ENCODE measurements at regions not wholly inside any gene's neighbourhood (a gene's known extent, or its start where the extent isn't known, plus 50 kb on each side); places are given as distances from the start of the nearest gene placed in this dataset.

DNA sequence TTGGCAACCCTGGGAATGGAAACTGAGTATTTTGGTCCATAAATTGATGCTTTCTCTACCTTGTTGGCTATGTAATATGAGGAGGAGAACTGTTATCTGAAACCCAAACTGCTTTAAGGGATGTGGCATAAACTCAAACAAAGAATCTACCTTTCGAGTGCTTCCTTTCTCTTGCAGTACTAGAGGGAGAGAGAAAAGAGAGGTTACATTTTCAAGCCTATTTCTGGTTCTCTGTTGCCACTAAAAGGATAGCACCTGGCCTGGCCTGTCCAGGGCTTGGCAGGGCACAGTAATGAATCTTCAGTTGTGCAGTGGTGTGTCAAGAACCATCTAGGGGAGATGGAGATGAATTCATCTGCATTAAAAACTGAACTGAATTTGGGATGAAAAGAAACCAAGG is 308.6 kb downstream of the PTTG2 start:
- no peak overlapping the region for H3K9ac ChIP-seq (ENCODE audit: insufficient read depth, low read depth, low read length)
- H4K20me1 ChIP-seq (ENCODE audit: insufficient read depth, low read length): no peaks in the 10 kb centered on the region
- no peaks in the 10 kb centered on the region for H3K4me1 ChIP-seq (ENCODE audit: insufficient read depth, low read length)
- POLR2A ChIA-PET: no interaction called here
- no peak overlapping the region for H2AFZ ChIP-seq (ENCODE audit: low read length)
- in situ Hi-C loops (cut with HindIII; ENCODE audit: extremely low pct_ligation_motif_present, low pct_unique_long_range_greater_than_20kb): no loop called here
- no peaks in the 10 kb centered on the region for H3K79me2 ChIP-seq (ENCODE audit: insufficient read depth, low read length)
- CTCF ChIA-PET (ENCODE audit: low intra/inter-chr PET ratio, low total read pairs): no interaction called here
- TF ChIP-seq RAD21 (CRISPR knock-in tag; IDR thresholded peaks at IDR 0.05) (no peak), SRSF4 (IDR thresholded peaks at IDR 0.05; ENCODE audit: low read depth, low read length, poor library complexity, severe bottlenecking) (no peak), KDM6A (CRISPR knock-in tag; IDR thresholded peaks at IDR 0.05; ENCODE audit: low read depth) (no peak), ZNF552 (CRISPR knock-in tag; IDR thresholded peaks at IDR 0.05; ENCODE audit: borderline replicate concordance) (no peak), ZNF24 (IDR thresholded peaks at IDR 0.05) (no peak), ISL2 (CRISPR knock-in tag; IDR thresholded peaks at IDR 0.05) (no peak), ZNF205 (CRISPR knock-in tag; IDR thresholded peaks at IDR 0.05) (no peak), MAFF (IDR thresholded peaks at IDR 0.05; ENCODE audit: low read depth, low read length) (no peak), GABPA (IDR thresholded peaks at IDR 0.05; ENCODE audit: low read depth, low read length) (no peak), GABPA (CRISPR knock-in tag; IDR thresholded peaks at IDR 0.05; ENCODE audit: low read depth) (no peak), ZNF260 (CRISPR knock-in tag; IDR thresholded peaks at IDR 0.05; ENCODE audit: borderline replicate concordance, low read depth) (no peak), SYNCRIP (IDR thresholded peaks at IDR 0.05; ENCODE audit: insufficient read depth, low read depth, low read length) (no peak), NFAT5 (CRISPR knock-in tag; IDR thresholded peaks at IDR 0.05) (no peak), ZNF576 (CRISPR knock-in tag; IDR thresholded peaks at IDR 0.05) (no peak)
- no peak for DNase-seq (ENCODE audit: low spot score)
- WGBS (ENCODE audit: low lambda C conversion rate): 24% methylated on average over 1 of the region's 1 CpG
- FAIRE-seq: no peak
- intact Hi-C loops (cut with micrococcal nuclease; ENCODE audit: unreplicated experiment): no loop called here
- H3K9me3 ChIP-seq (ENCODE audit: low read length): no peaks in the 10 kb centered on the region
- BruUV-seq (replicated peaks): no TSS peak
- no peaks in the 10 kb centered on the region; a peak in 1 of 5 replicates for H3K27me3 ChIP-seq (ENCODE audit: control insufficient read depth in 1 of 2, insufficient read depth in 2 of 2, low read length in 2 of 2)
- H3K4me2 ChIP-seq (ENCODE audit: low read depth, low read length): no peak overlapping the region
- H3K36me3 ChIP-seq (replicated peaks in 1 of 2; ENCODE audit: control insufficient read depth in 1 of 2, insufficient read depth in 2 of 2, low read length in 2 of 2): no peaks in the 10 kb centered on the region
- ATAC-seq: no peak
- H3K27ac ChIP-seq (ENCODE audit: extremely low read length, insufficient read depth, low read length): no peak overlapping the region
- no peak overlapping the region for H3K4me3 ChIP-seq (replicated peaks in 1 of 3; ENCODE audit: insufficient read depth in 1 of 3, low read depth in 2 of 3, low read length in 3 of 3)
